ENCODE measurements at regions not wholly inside any gene's neighbourhood (a gene's known extent, or its start where the extent isn't known, plus 50 kb on each side); places are given as distances from the start of the nearest gene placed in this dataset.

- H3K27me3 Mint-ChIP-seq: peaks cover 13% of the 10 kb centered on the region
- H3K4me3 Mint-ChIP-seq: no peak overlapping the region
- DNase-seq (ENCODE audit: low spot score in 2 of 2) (no peak), ATAC-seq (ENCODE audit: low read depth) (no peak)
- H3K4me1 Mint-ChIP-seq: no peaks in the 10 kb centered on the region
- no peak overlapping the region for H3K27ac Mint-ChIP-seq
- peaks cover 2% of the 10 kb centered on the region for H3K36me3 Mint-ChIP-seq
- peaks cover 1% of the 10 kb centered on the region for H3K9me3 Mint-ChIP-seq
These were observed 91.9 kb upstream of the NEURL1B start for GRCh38 chr5:172548981-172549687.

GRCh38 chr5:172548311-172548731 lies 92.7 kb upstream of the NEURL1B start:
- Mint-ChIP-seq H3K27me3 (peaks cover 18% of the 10 kb centered on the region), H3K4me1 (no peaks in the 10 kb centered on the region), H3K27ac (no peak overlapping the region), H3K4me3 (no peak overlapping the region), H3K36me3 (peaks cover 2% of the 10 kb centered on the region), H3K9me3 (peaks cover 1% of the 10 kb centered on the region)
- no peak for ATAC-seq (ENCODE audit: low read depth)
- DNase-seq (ENCODE audit: low spot score in 2 of 2): no peak

DNA sequence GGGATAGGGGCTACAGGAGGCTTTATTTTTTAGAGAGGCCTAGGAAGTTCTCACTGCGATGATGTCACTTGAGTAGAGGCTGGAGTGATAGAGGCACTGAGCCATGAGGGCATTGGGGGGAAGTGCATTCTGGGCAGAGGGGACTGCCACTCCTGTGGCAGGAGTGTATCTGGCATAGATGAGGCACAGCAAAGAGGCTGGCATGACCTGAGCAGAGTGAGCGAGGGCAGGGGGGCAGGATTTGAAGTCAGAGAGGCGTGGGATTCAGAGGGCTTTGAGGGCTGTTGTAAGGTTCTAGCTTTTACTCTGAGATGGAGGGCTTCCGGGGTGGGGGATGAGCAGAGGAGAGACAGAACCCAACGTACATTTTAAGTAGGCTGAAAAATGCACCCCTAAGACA lies 91.9 kb upstream of the SH3PXD2B start:
- Mint-ChIP-seq H3K27me3 (peaks cover 18% of the 10 kb centered on the region), H3K36me3 (peaks cover 2% of the 10 kb centered on the region), H3K4me3 (no peak overlapping the region), H3K9me3 (no peaks in the 10 kb centered on the region), H3K27ac (no peak overlapping the region), H3K4me1 (no peaks in the 10 kb centered on the region)
- DNase-seq (ENCODE audit: low spot score in 2 of 2) (no peak), ATAC-seq (ENCODE audit: low read depth) (no peak)

GRCh38 chr5:172545291-172545801 lies 91.0 kb upstream of the SH3PXD2B start:
- no peak overlapping the region for H3K27ac Mint-ChIP-seq
- peaks cover 2% of the 10 kb centered on the region for H3K36me3 Mint-ChIP-seq
- H3K27me3 Mint-ChIP-seq: peaks cover 18% of the 10 kb centered on the region
- ATAC-seq (ENCODE audit: low read depth): no peak
- H3K4me1 Mint-ChIP-seq: no peaks in the 10 kb centered on the region
- no peaks in the 10 kb centered on the region for H3K9me3 Mint-ChIP-seq
- DNase-seq (ENCODE audit: low spot score in 2 of 2): no peak
- H3K4me3 Mint-ChIP-seq: no peak overlapping the region

- Mint-ChIP-seq H3K4me1 (no peaks in the 10 kb centered on the region), H3K4me3 (no peak overlapping the region), H3K27ac (no peak overlapping the region), H3K9me3 (no peaks in the 10 kb centered on the region), H3K36me3 (peaks cover 2% of the 10 kb centered on the region), H3K27me3 (peaks cover 18% of the 10 kb centered on the region)
- no peak for DNase-seq (ENCODE audit: low spot score in 2 of 2)
- no peak for ATAC-seq (ENCODE audit: low read depth)
These were observed 90.2 kb upstream of the SH3PXD2B start for GRCh38 chr5:172544371-172545095.

- no peaks in the 10 kb centered on the region for H3K9me3 Mint-ChIP-seq
- H3K4me3 Mint-ChIP-seq: no peak overlapping the region
- no peak overlapping the region for H3K27ac Mint-ChIP-seq
- H3K27me3 Mint-ChIP-seq: peaks cover 18% of the 10 kb centered on the region
- no peaks in the 10 kb centered on the region for H3K4me1 Mint-ChIP-seq
- ATAC-seq (ENCODE audit: low read depth): no peak
- H3K36me3 Mint-ChIP-seq: peaks cover 2% of the 10 kb centered on the region
- no peak for DNase-seq (ENCODE audit: low spot score in 2 of 2)
These were observed 89.4 kb upstream of the SH3PXD2B start for GRCh38 chr5:172543484-172544298.

GRCh38 chr5:172542651-172543131 lies 88.4 kb upstream of the SH3PXD2B start:
- ATAC-seq (ENCODE audit: low read depth) (no peak), DNase-seq (ENCODE audit: low spot score in 2 of 2) (no peak)
- Mint-ChIP-seq H3K27ac (no peak overlapping the region), H3K36me3 (peaks cover 2% of the 10 kb centered on the region), H3K4me3 (no peak overlapping the region), H3K4me1 (no peaks in the 10 kb centered on the region), H3K27me3 (peaks cover 18% of the 10 kb centered on the region), H3K9me3 (no peaks in the 10 kb centered on the region)

GRCh38 chr5:172541773-172542136 lies 87.4 kb upstream of the SH3PXD2B start:
- Mint-ChIP-seq H3K36me3 (peaks cover 2% of the 10 kb centered on the region), H3K27me3 (peaks cover 16% of the 10 kb centered on the region), H3K27ac (no peak overlapping the region), H3K9me3 (no peaks in the 10 kb centered on the region), H3K4me3 (no peak overlapping the region), H3K4me1 (no peaks in the 10 kb centered on the region)
- ATAC-seq (ENCODE audit: low read depth): no peak
- DNase-seq (ENCODE audit: low spot score in 2 of 2): no peak

DNA sequence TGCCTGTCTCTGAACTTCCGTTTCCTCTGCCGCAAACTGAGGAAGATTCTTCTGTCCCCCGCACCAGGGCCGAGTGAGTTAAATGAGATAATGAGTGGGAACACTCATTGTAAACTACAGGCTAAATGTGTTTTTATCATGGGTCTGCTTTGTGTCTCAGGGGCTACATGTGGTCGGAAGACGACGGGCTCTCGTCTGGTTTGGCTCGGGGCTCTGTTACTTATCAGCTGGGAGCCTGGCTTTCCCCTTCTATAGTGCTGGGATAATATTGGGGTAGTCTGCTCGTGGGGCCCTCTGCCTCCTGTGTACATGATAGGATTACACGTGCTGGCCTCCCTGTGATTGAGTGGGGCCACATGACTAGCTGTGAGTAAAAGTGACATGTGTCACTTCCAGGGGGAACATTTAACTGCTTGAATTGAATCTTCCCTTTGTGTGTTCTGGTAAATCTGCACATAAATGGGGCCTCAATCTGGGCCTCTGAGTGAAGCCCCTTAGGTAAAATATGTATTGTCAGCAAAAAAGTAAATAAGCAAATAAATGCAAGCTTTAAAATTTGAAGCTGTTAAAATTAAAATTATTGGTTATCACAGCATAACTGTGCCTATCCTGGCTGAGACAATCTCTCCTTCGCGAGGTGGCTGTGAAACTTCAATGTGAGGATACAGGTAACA lies 86.9 kb upstream of the SH3PXD2B start:
- ATAC-seq (ENCODE audit: low read depth) (no peak), DNase-seq (ENCODE audit: low spot score in 2 of 2) (no peak)
- no peak overlapping the region for H3K4me3 Mint-ChIP-seq
- H3K27ac Mint-ChIP-seq: no peak overlapping the region
- H3K9me3 Mint-ChIP-seq: no peaks in the 10 kb centered on the region
- peaks cover 14% of the 10 kb centered on the region for H3K27me3 Mint-ChIP-seq
- peaks cover 2% of the 10 kb centered on the region for H3K36me3 Mint-ChIP-seq
- H3K4me1 Mint-ChIP-seq: no peaks in the 10 kb centered on the region

GRCh38 chr5:172540099-172540870 lies 86.0 kb upstream of the SH3PXD2B start:
- ATAC-seq (ENCODE audit: low read depth): no peak
- DNase-seq (ENCODE audit: low spot score in 2 of 2): no peak
- Mint-ChIP-seq H3K9me3 (no peaks in the 10 kb centered on the region), H3K27ac (no peak overlapping the region), H3K4me1 (no peaks in the 10 kb centered on the region), H3K27me3 (peaks cover 8% of the 10 kb centered on the region), H3K36me3 (no peaks in the 10 kb centered on the region), H3K4me3 (no peak overlapping the region)

DNA sequence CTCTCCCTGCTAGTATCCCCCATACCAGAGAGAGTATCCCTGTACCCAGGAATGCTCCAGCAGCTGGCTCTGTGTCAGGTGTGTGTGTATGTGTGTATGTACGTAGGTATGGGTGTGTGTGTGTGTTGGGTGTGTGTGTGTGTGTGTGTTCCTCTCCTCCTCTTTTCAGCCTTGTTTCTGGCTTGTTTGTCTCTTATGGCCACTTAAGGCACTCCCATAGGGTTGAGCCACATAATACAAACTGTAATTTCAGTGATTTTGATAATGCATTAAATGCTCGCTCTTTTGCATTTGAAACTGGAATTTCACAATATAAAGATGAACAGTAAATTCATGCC lies 80.8 kb upstream of the SH3PXD2B start:
- DNase-seq (ENCODE audit: low spot score in 2 of 2) (no peak), ATAC-seq (ENCODE audit: low read depth) (no peak)
- no peak overlapping the region for H3K27ac Mint-ChIP-seq
- H3K9me3 Mint-ChIP-seq: no peaks in the 10 kb centered on the region
- H3K27me3 Mint-ChIP-seq: no peaks in the 10 kb centered on the region
- H3K4me3 Mint-ChIP-seq: no peak overlapping the region
- no peaks in the 10 kb centered on the region for H3K4me1 Mint-ChIP-seq
- H3K36me3 Mint-ChIP-seq: no peaks in the 10 kb centered on the region

GRCh38 chr5:172534229-172535107 lies 80.1 kb upstream of the SH3PXD2B start:
- H3K4me1 Mint-ChIP-seq: no peaks in the 10 kb centered on the region
- no peaks in the 10 kb centered on the region for H3K9me3 Mint-ChIP-seq
- H3K27me3 Mint-ChIP-seq: no peaks in the 10 kb centered on the region
- no peak for DNase-seq (ENCODE audit: low spot score in 2 of 2)
- no peak overlapping the region for H3K27ac Mint-ChIP-seq
- no peaks in the 10 kb centered on the region for H3K36me3 Mint-ChIP-seq
- no peak overlapping the region for H3K4me3 Mint-ChIP-seq
- ATAC-seq (ENCODE audit: low read depth): no peak

Data from memory B cell (primary cell).